OCI-LY7 (cell line): ENCODE measurements at regions not wholly inside any gene's neighbourhood (a gene's known extent, or its start where the extent isn't known, plus 50 kb on each side); places are given as distances from the start of the nearest gene placed in this dataset.

Experiments
- BruUV-seq: library from RNA; stranded (reverse); fragments of 400-500 nt; replicated peaks from 2 replicates; lab custom pipeline; 2021; lab: Mats Ljungman, UMichigan
- CTCF ChIA-PET: fragments of 300-600 bp; sonication (Branson Sonifier 250); formaldehyde crosslinking; loops from one replicate; lab custom pipeline; 2022; ENCODE audit warnings: antibody characterized with exemption; ENCODE audit not compliant: unreplicated experiment; lab: Charles Lee
- POLR2A ChIA-PET: fragments of 300-600 bp; sonication (Branson Sonifier 250); formaldehyde crosslinking; loops from one replicate; lab custom pipeline; 2022; ENCODE audit warnings: antibody characterized with exemption; lab: Charles Lee
- DNase-seq: peaks from one replicate; pipeline ENCODE4 v3.0.0-alpha.2; 2015; ENCODE audit warnings: low spot score
- H2AFZ ChIP-seq: fragments of 200-600 bp; sonication (generic), shearing (Covaris generic); 2 replicates; pipeline ENCODE4 v1.6.1; 2014; ENCODE audit warnings: mild to moderate bottlenecking, antibody characterized with exemption, low read length, moderate library complexity
- H3K27ac ChIP-seq: fragments of 200-600 bp; sonication (generic); 2 replicates; pipeline ENCODE4 v1.5.1; 2014; ENCODE audit warnings: mixed run types, low read depth, mild to moderate bottlenecking, moderate library complexity, low read length, inconsistent platforms; ENCODE audit not compliant: poor library complexity, severe bottlenecking
- H3K36me3 ChIP-seq: fragments of 200-600 bp; sonication (generic); 2 replicates; pipeline ENCODE4 v1.6.1; 2014; ENCODE audit warnings: mild to moderate bottlenecking, antibody characterized with exemption, low read length, moderate library complexity, mixed read lengths; ENCODE audit not compliant: insufficient read depth
- H3K4me1 ChIP-seq: fragments of 200-600 bp; sonication (generic); 2 replicates; pipeline ENCODE4 v1.5.1; 2014; ENCODE audit warnings: mild to moderate bottlenecking, low read length; ENCODE audit not compliant: insufficient read depth, poor library complexity, severe bottlenecking
- H3K4me2 ChIP-seq: fragments of 200-600 bp; sonication (generic); 2 replicates; pipeline ENCODE4 v1.6.1; 2014; ENCODE audit warnings: mild to moderate bottlenecking, low read length
- H3K4me3 ChIP-seq: fragments of 200-600 bp; sonication (generic); 2 replicates; pipeline ENCODE4 v1.5.1; 2014; ENCODE audit warnings: mild to moderate bottlenecking, low read depth, low read length; ENCODE audit not compliant: poor library complexity, severe bottlenecking
- H3K79me2 ChIP-seq: fragments of 200-600 bp; sonication (generic); 2 replicates; pipeline ENCODE4 v1.6.1; 2016; ENCODE audit warnings: low read depth, mild to moderate bottlenecking, low read length, moderate library complexity, mixed read lengths; ENCODE audit not compliant: insufficient read depth
- H3K9me2 ChIP-seq: fragments of 200-600 bp; sonication (generic); 2 replicates; pipeline ENCODE4 v1.6.1; 2016; ENCODE audit warnings: mild to moderate bottlenecking, low read length, mixed read lengths; ENCODE audit not compliant: insufficient read depth
- H3K9me3 ChIP-seq: fragments of 200-600 bp; sonication (generic); 2 replicates; pipeline ENCODE4 v1.6.1; 2014; ENCODE audit warnings: mild to moderate bottlenecking, mixed run types, low read length, mixed read lengths
- H4K20me1 ChIP-seq: fragments of 200-600 bp; sonication (generic); 2 replicates; pipeline ENCODE4 v1.6.1; 2014; ENCODE audit warnings: mild to moderate bottlenecking, antibody characterized with exemption, low read length, moderate library complexity, mixed read lengths; ENCODE audit not compliant: insufficient read depth
- EZH2phosphoT487 ChIP-seq: fragments of 200-600 bp; sonication (generic); IDR thresholded peaks from 2 replicates; pipeline ENCODE4 v1.6.1; 2018; ENCODE audit warnings: low read depth, borderline replicate concordance, mild to moderate bottlenecking, mixed run types, antibody characterized with exemption, low read length, moderate library complexity, mixed read lengths
- intact Hi-C: fragments of 100-400 bp; cut with micrococcal nuclease; formaldehyde crosslinking; loops from one replicate; pipeline ENCODE4 v1.10.0; 2022; ENCODE audit not compliant: unreplicated experiment
- TF ChIP-seq, protein P1 (sequence below): fragments of 200-600 bp; sonication (generic); conservative IDR thresholded peaks from 2 replicates; pipeline ENCODE4 v1.5.1; 2014; ENCODE audit warnings: mild to moderate bottlenecking, antibody characterized with exemption, low read length, moderate library complexity, mixed read lengths

DNA sequence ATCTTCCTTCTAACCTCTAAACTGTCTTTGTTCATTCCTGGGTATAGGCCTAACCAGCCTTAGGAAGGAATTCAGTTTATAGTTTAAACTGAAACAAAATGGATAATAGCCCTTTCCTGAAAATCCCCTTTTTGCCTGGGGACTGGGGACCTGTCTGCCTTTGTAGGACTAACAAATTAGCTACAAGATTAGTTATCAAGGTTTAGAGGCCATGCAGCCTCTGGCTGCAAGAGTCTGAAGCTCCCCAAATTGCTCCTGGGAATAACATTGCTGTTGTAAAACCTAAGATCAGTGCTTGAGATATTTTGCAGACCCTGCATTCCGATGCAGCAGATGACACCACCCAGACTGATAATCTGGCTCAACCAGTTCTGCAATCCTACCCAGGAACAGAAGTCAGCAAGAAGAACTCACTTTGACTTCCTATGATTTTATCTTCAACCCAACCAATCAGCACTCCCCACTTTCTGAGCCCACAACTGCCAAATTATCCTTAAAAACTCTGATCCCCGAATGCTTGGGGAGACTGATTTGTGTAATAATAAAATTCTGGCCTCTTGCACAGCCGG lies 96.6 kb upstream of the ETV3 start:
- H3K4me1 ChIP-seq, result no peaks in the 10 kb centered on the region
- ChIA-PET POLR2A (no interaction called here), CTCF (no interaction called here)
- no peaks in the 10 kb centered on the region for H3K36me3 ChIP-seq
- intact Hi-C loops, result no loop called here
- no peaks in the 10 kb centered on the region for H3K9me2 ChIP-seq
- BruUV-seq, result no TSS peak
- H3K4me3 ChIP-seq, result no peak overlapping the region
- no peak overlapping the region for H3K27ac ChIP-seq
- no peak overlapping the region for H2AFZ ChIP-seq
- no peak for TF ChIP-seq EZH2phosphoT487
- TF ChIP-seq, protein P1, sequence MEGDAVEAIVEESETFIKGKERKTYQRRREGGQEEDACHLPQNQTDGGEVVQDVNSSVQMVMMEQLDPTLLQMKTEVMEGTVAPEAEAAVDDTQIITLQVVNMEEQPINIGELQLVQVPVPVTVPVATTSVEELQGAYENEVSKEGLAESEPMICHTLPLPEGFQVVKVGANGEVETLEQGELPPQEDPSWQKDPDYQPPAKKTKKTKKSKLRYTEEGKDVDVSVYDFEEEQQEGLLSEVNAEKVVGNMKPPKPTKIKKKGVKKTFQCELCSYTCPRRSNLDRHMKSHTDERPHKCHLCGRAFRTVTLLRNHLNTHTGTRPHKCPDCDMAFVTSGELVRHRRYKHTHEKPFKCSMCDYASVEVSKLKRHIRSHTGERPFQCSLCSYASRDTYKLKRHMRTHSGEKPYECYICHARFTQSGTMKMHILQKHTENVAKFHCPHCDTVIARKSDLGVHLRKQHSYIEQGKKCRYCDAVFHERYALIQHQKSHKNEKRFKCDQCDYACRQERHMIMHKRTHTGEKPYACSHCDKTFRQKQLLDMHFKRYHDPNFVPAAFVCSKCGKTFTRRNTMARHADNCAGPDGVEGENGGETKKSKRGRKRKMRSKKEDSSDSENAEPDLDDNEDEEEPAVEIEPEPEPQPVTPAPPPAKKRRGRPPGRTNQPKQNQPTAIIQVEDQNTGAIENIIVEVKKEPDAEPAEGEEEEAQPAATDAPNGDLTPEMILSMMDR, result no peak
- no peak for DNase-seq
- no peaks in the 10 kb centered on the region for H4K20me1 ChIP-seq
- H3K4me2 ChIP-seq, result no peak overlapping the region
- no peaks in the 10 kb centered on the region for H3K9me3 ChIP-seq
- H3K79me2 ChIP-seq, result no peaks in the 10 kb centered on the region

DNA sequence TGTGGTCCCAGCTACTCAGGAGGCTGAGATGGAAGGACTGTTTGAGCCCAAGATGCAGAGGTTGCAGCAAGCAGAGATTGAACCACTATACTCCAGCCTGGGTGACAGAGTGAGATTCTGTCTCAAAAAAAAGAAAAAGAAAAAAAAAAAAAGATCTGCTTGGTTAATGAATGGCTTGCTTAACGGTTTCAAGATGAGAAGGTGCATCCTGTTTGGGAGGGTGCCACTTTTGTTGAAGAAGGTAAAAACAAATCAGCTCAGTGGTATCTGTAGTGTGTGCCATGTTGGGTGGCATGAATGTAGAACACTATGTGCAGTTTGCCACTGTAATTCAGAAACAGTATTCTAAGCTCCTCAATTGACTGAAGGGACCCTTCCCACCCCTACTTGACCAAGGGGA lies 94.9 kb upstream of the ETV3 start:
- Histone ChIP-seq H2AFZ (no peak overlapping the region), H3K79me2 (no peaks in the 10 kb centered on the region), H3K36me3 (no peaks in the 10 kb centered on the region), H3K4me2 (no peak overlapping the region), H3K4me3 (no peak overlapping the region), H3K27ac (no peak overlapping the region), H4K20me1 (no peaks in the 10 kb centered on the region), H3K9me2 (no peaks in the 10 kb centered on the region), H3K4me1 (no peaks in the 10 kb centered on the region), H3K9me3 (no peaks in the 10 kb centered on the region)
- ChIA-PET POLR2A (no interaction called here), CTCF (no interaction called here)
- BruUV-seq, result no TSS peak
- TF ChIP-seq, protein P1, result no peak
- TF ChIP-seq EZH2phosphoT487, result no peak
- intact Hi-C loops, result no loop called here
- no peak for DNase-seq

DNA sequence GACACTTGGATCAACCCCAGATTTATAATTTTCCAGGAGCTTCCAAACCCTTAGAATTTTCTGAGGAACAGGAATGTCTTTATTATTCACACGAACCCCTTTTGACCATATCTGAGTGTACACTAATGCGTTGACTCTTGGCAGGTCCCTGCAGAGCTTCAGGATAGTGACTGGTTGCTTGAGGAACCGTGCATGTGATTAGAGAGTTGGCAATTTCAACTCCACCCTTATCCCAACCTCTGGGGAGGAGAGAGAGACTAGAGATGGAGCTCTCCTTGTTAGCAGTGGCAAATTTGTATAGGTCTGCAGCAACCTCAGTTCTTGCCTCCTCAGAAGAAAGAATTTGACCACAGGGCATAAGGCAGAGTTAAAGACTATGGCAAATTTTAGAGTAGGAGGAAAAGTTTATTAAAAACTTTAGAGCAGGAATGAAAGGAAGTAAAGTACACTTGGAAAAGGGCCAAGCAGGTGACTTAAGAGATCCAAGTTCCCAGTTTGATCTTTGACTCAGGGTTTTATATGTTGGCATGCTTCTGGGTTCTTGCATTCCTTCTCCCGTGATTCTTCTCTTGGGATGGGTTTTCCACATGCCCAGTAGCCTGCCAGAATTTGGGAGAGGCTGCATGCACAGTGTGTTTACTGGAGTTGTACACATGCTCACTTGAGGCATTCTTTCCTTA lies 93.8 kb upstream of the ETV3 start:
- Histone ChIP-seq H3K27ac (no peak overlapping the region), H3K9me2 (no peaks in the 10 kb centered on the region), H3K4me3 (no peak overlapping the region), H3K36me3 (no peaks in the 10 kb centered on the region), H3K9me3 (no peaks in the 10 kb centered on the region), H3K4me1 (no peaks in the 10 kb centered on the region), H3K4me2 (no peak overlapping the region), H3K79me2 (no peaks in the 10 kb centered on the region), H2AFZ (no peak overlapping the region), H4K20me1 (no peaks in the 10 kb centered on the region)
- CTCF ChIA-PET, result no interaction called here
- TF ChIP-seq, protein P1, result no peak
- TF ChIP-seq EZH2phosphoT487, result no peak
- POLR2A ChIA-PET, result no interaction called here
- no peak for DNase-seq
- intact Hi-C loops, result no loop called here
- no TSS peak for BruUV-seq
